ENCODE measurements at regions not wholly inside any gene's neighbourhood (a gene's known extent, or its start where the extent isn't known, plus 50 kb on each side); places are given as distances from the start of the nearest gene placed in this dataset.

GRCh38 chr10:44240584-44241205 is 144.2 kb downstream of the CXCL12 start:
- H2AFZ ChIP-seq (ENCODE audit: low read depth), result no peak overlapping the region
- no peaks in the 10 kb centered on the region for H3K9me2 ChIP-seq
- WGBS (ENCODE audit: low lambda C conversion rate), result 27% methylated on average over 6 of the region's 6 CpGs
- ChIA-PET CTCF (interaction anchor here (0.7 to 1.2 kb wide), 4 partner anchors 9 to 551 kb away, joined by 3 to 4 read pairs (median 3); no protein-coding TSS in a partner anchor), POLR2A (no interaction called here)
- no peak overlapping the region for H3K27ac ChIP-seq (ENCODE audit: low read depth in 2 of 2, low read length in 1 of 2)
- no peak overlapping the region for H3K4me2 ChIP-seq
- H3F3A ChIP-seq (replicated peaks; ENCODE audit: insufficient read depth), result no peaks in the 10 kb centered on the region
- no peak overlapping the region for H3K4me3 ChIP-seq (ENCODE audit: low read depth in 2 of 2, low read length in 1 of 2)
- DNase-seq, result peak; percentile 0
- H3K36me3 ChIP-seq (replicated peaks in 1 of 2; ENCODE audit: control insufficient read depth in 1 of 2, insufficient read depth in 2 of 2, low read length in 1 of 2), result no peaks in the 10 kb centered on the region
- no peaks in the 10 kb centered on the region for H3K4me1 ChIP-seq (ENCODE audit: control insufficient read depth in 1 of 2, insufficient read depth in 2 of 2, low read depth in 1 of 2, low read length in 1 of 2)
- H3K9ac ChIP-seq, result no peak overlapping the region
- H4K20me1 ChIP-seq (ENCODE audit: insufficient read depth), result no peaks in the 10 kb centered on the region
- no peak for TF ChIP-seq TEAD4 (IDR thresholded peaks at IDR 0.05; ENCODE audit: borderline replicate concordance, insufficient read depth)
- H3K79me2 ChIP-seq (ENCODE audit: insufficient read depth), result no peaks in the 10 kb centered on the region
- H3K9me3 ChIP-seq, result no peaks in the 10 kb centered on the region
- no peaks in the 10 kb centered on the region for H3K27me3 ChIP-seq (ENCODE audit: insufficient read depth)

DNA sequence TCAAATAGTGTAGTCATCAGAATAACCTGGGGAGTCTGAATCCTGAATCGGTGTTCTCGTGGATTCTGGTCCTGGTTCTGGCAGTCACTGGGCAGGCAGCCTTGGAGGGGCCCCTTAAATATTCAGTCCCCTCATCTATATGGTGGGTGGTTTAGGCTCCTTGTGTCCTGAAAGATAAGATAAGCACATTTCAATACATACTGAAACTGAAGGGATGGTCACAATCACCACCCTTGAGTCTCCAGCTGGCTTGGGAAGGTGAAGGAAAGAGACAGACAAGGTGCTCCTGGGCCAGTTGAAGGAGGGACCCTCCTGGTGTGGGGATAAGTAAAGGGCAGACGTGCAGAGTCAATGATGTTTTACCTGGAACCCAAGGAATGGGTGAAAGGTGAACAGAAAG is 146.7 kb downstream of the CXCL12 start:
- Histone ChIP-seq H3K9me2 (no peaks in the 10 kb centered on the region), H3K4me1 (ENCODE audit: control insufficient read depth in 1 of 2, insufficient read depth in 2 of 2, low read depth in 1 of 2, low read length in 1 of 2) (peaks cover 0 to 6% of the 10 kb centered on the region in 2 experiments; a peak in 1 of 4 replicates), H3K4me2 (no peak overlapping the region), H2AFZ (ENCODE audit: low read depth) (no peak overlapping the region), H3F3A (replicated peaks; ENCODE audit: insufficient read depth) (no peaks in the 10 kb centered on the region), H3K27ac (ENCODE audit: low read depth in 2 of 2, low read length in 1 of 2) (no peak overlapping the region), H3K36me3 (replicated peaks in 1 of 2; ENCODE audit: control insufficient read depth in 1 of 2, insufficient read depth in 2 of 2, low read length in 1 of 2) (no peaks in the 10 kb centered on the region), H4K20me1 (ENCODE audit: insufficient read depth) (no peaks in the 10 kb centered on the region), H3K4me3 (ENCODE audit: low read depth in 2 of 2, low read length in 1 of 2) (no peak overlapping the region), H3K79me2 (ENCODE audit: insufficient read depth) (no peaks in the 10 kb centered on the region), H3K9ac (no peak overlapping the region), H3K27me3 (ENCODE audit: insufficient read depth) (no peaks in the 10 kb centered on the region), H3K9me3 (no peaks in the 10 kb centered on the region)
- ChIA-PET POLR2A (no interaction called here), CTCF (no interaction called here)
- 12% methylated on average over 3 of the region's 3 CpGs for WGBS (ENCODE audit: low lambda C conversion rate)
- TF ChIP-seq TCF12 (IDR thresholded peaks at IDR 0.05) (no peak), GABPA (IDR thresholded peaks at IDR 0.05; ENCODE audit: low read depth) (no peak), TEAD4 (IDR thresholded peaks at IDR 0.05; ENCODE audit: borderline replicate concordance, insufficient read depth) (no peak), YY1 (IDR thresholded peaks at IDR 0.05; ENCODE audit: low read depth) (no peak), RAD21 (IDR thresholded peaks at IDR 0.05; ENCODE audit: low read length) (no peak), POLR2AphosphoS5 (IDR thresholded peaks at IDR 0.05; ENCODE audit: low read depth, low read length) (no peak), EP300 (IDR thresholded peaks at IDR 0.05; ENCODE audit: borderline replicate concordance in 1 of 2, low read depth in 1 of 2, low read length in 1 of 2) (no peak), SMC3 (IDR thresholded peaks at IDR 0.05; ENCODE audit: low read depth, low read length) (no peak), FOXJ3 (CRISPR knock-in tag; IDR thresholded peaks at IDR 0.05) (no peak), CHD2 (IDR thresholded peaks at IDR 0.05; ENCODE audit: low read length, partially characterized antibody) (no peak), TAF1 (IDR thresholded peaks at IDR 0.05; ENCODE audit: borderline replicate concordance, low read depth, low read length) (no peak), REST (IDR thresholded peaks at IDR 0.05; ENCODE audit: low read depth, low read length) (no peak), NFIC (IDR thresholded peaks at IDR 0.05; ENCODE audit: borderline replicate concordance) (no peak), MXI1 (IDR thresholded peaks at IDR 0.05; ENCODE audit: low read depth, low read length) (no peak), FOXM1 (IDR thresholded peaks at IDR 0.05; ENCODE audit: low read depth) (no peak), NRF1 (IDR thresholded peaks at IDR 0.05; ENCODE audit: low read depth, low read length) (no peak), FOSL2 (IDR thresholded peaks at IDR 0.05; ENCODE audit: borderline replicate concordance, low read depth) (no peak), MAX (IDR thresholded peaks at IDR 0.05; ENCODE audit: low read depth) (no peak), ELF1 (IDR thresholded peaks at IDR 0.05) (no peak), PBX3 (IDR thresholded peaks at IDR 0.05) (no peak)
- no peak for DNase-seq
